ENCODE measurements at regions not wholly inside any gene's neighbourhood (a gene's known extent, or its start where the extent isn't known, plus 50 kb on each side); places are given as distances from the start of the nearest gene placed in this dataset.

- Histone ChIP-seq H3K36me3 (ENCODE audit: control insufficient read depth in 2 of 2, insufficient read depth in 2 of 2, low read length in 2 of 2) (no peaks in the 10 kb centered on the region), H3K4me1 (ENCODE audit: control insufficient read depth in 2 of 2, insufficient read depth in 2 of 2, low read length in 2 of 2) (no peaks in the 10 kb centered on the region), H3K27ac (ENCODE audit: low read depth in 2 of 2, low read length in 2 of 2) (no peak overlapping the region), H3K27me3 (ENCODE audit: control insufficient read depth in 2 of 2, insufficient read depth in 2 of 2, low read length in 2 of 2) (no peaks in the 10 kb centered on the region), H3K9ac (ENCODE audit: low read depth in 1 of 2, low read length in 2 of 2) (no peak overlapping the region), H3K4me3 (ENCODE audit: low read length in 2 of 2) (no peak overlapping the region), H3K9me3 (ENCODE audit: control insufficient read depth in 2 of 2, low read length in 2 of 2) (no peaks in the 10 kb centered on the region)
Observed at GRCh38 chr12:124641591-124641990, 74.2 kb upstream of the NCOR2 start.

- Histone ChIP-seq H3K9ac (ENCODE audit: low read depth in 1 of 2, low read length in 2 of 2) (no peak overlapping the region), H3K27me3 (ENCODE audit: control insufficient read depth in 2 of 2, insufficient read depth in 2 of 2, low read length in 2 of 2) (no peaks in the 10 kb centered on the region), H3K27ac (ENCODE audit: low read depth in 2 of 2, low read length in 2 of 2) (no peak overlapping the region), H3K4me1 (ENCODE audit: control insufficient read depth in 2 of 2, insufficient read depth in 2 of 2, low read length in 2 of 2) (no peaks in the 10 kb centered on the region), H3K4me3 (ENCODE audit: low read length in 2 of 2) (no peak overlapping the region), H3K9me3 (ENCODE audit: control insufficient read depth in 2 of 2, low read length in 2 of 2) (no peaks in the 10 kb centered on the region), H3K36me3 (ENCODE audit: control insufficient read depth in 2 of 2, insufficient read depth in 2 of 2, low read length in 2 of 2) (no peaks in the 10 kb centered on the region)
Observed at GRCh38 chr12:124640056-124640455, 72.6 kb upstream of the NCOR2 start.

- Histone ChIP-seq H3K27ac (ENCODE audit: low read depth in 2 of 2, low read length in 2 of 2) (no peak overlapping the region), H3K27me3 (ENCODE audit: control insufficient read depth in 2 of 2, insufficient read depth in 2 of 2, low read length in 2 of 2) (no peaks in the 10 kb centered on the region), H3K36me3 (ENCODE audit: control insufficient read depth in 2 of 2, insufficient read depth in 2 of 2, low read length in 2 of 2) (no peaks in the 10 kb centered on the region), H3K9ac (ENCODE audit: low read depth in 1 of 2, low read length in 2 of 2) (no peak overlapping the region), H3K9me3 (ENCODE audit: control insufficient read depth in 2 of 2, low read length in 2 of 2) (no peaks in the 10 kb centered on the region), H3K4me1 (ENCODE audit: control insufficient read depth in 2 of 2, insufficient read depth in 2 of 2, low read length in 2 of 2) (no peaks in the 10 kb centered on the region), H3K4me3 (ENCODE audit: low read length in 2 of 2) (no peak overlapping the region)
Observed at GRCh38 chr12:124639122-124639806, 71.9 kb upstream of the NCOR2 start.

GRCh38 chr12:124637581-124637981, 70.2 kb upstream of the NCOR2 start:
- Histone ChIP-seq H3K9me3 (ENCODE audit: control insufficient read depth in 2 of 2, low read length in 2 of 2) (no peaks in the 10 kb centered on the region), H3K27me3 (ENCODE audit: control insufficient read depth in 2 of 2, insufficient read depth in 2 of 2, low read length in 2 of 2) (no peaks in the 10 kb centered on the region), H3K4me3 (ENCODE audit: low read length in 2 of 2) (no peak overlapping the region), H3K9ac (ENCODE audit: low read depth in 1 of 2, low read length in 2 of 2) (no peak overlapping the region), H3K4me1 (ENCODE audit: control insufficient read depth in 2 of 2, insufficient read depth in 2 of 2, low read length in 2 of 2) (peaks cover 0 to 11% of the 10 kb centered on the region in 2 donors), H3K27ac (ENCODE audit: low read depth in 2 of 2, low read length in 2 of 2) (no peak overlapping the region), H3K36me3 (ENCODE audit: control insufficient read depth in 2 of 2, insufficient read depth in 2 of 2, low read length in 2 of 2) (no peaks in the 10 kb centered on the region)

GRCh38 chr12:124637163-124637562, 69.8 kb upstream of the NCOR2 start:
- Histone ChIP-seq H3K36me3 (ENCODE audit: control insufficient read depth in 2 of 2, insufficient read depth in 2 of 2, low read length in 2 of 2) (no peaks in the 10 kb centered on the region), H3K4me1 (ENCODE audit: control insufficient read depth in 2 of 2, insufficient read depth in 2 of 2, low read length in 2 of 2) (peaks cover 0 to 16% of the 10 kb centered on the region in 2 donors), H3K9ac (ENCODE audit: low read depth in 1 of 2, low read length in 2 of 2) (no peak overlapping the region), H3K27ac (ENCODE audit: low read depth in 2 of 2, low read length in 2 of 2) (no peak overlapping the region), H3K9me3 (ENCODE audit: control insufficient read depth in 2 of 2, low read length in 2 of 2) (no peaks in the 10 kb centered on the region), H3K4me3 (ENCODE audit: low read length in 2 of 2) (no peak overlapping the region), H3K27me3 (ENCODE audit: control insufficient read depth in 2 of 2, insufficient read depth in 2 of 2, low read length in 2 of 2) (no peaks in the 10 kb centered on the region)

GRCh38 chr12:124636138-124636978, 68.9 kb upstream of the NCOR2 start:
- H3K9ac ChIP-seq (ENCODE audit: low read depth in 1 of 2, low read length in 2 of 2): no peak overlapping the region
- peaks cover 0 to 17% of the 10 kb centered on the region in 2 donors for H3K4me1 ChIP-seq (ENCODE audit: control insufficient read depth in 2 of 2, insufficient read depth in 2 of 2, low read length in 2 of 2)
- H3K36me3 ChIP-seq (ENCODE audit: control insufficient read depth in 2 of 2, insufficient read depth in 2 of 2, low read length in 2 of 2): no peaks in the 10 kb centered on the region
- H3K9me3 ChIP-seq (ENCODE audit: control insufficient read depth in 2 of 2, low read length in 2 of 2): no peaks in the 10 kb centered on the region
- no peaks in the 10 kb centered on the region for H3K27me3 ChIP-seq (ENCODE audit: control insufficient read depth in 2 of 2, insufficient read depth in 2 of 2, low read length in 2 of 2)
- H3K4me3 ChIP-seq (ENCODE audit: low read length in 2 of 2): no peak overlapping the region
- H3K27ac ChIP-seq (ENCODE audit: low read depth in 2 of 2, low read length in 2 of 2): peak overlapping the region; percentile 4 to 28

GRCh38 chr12:124635316-124635715, 67.9 kb upstream of the NCOR2 start:
- H3K4me1 ChIP-seq (ENCODE audit: control insufficient read depth in 2 of 2, insufficient read depth in 2 of 2, low read length in 2 of 2): peaks cover 0 to 17% of the 10 kb centered on the region in 2 donors
- peak overlapping the region in 1 of 2 donors; percentile 35 for H3K9ac ChIP-seq (ENCODE audit: low read depth in 1 of 2, low read length in 2 of 2)
- no peak overlapping the region for H3K4me3 ChIP-seq (ENCODE audit: low read length in 2 of 2)
- H3K27me3 ChIP-seq (ENCODE audit: control insufficient read depth in 2 of 2, insufficient read depth in 2 of 2, low read length in 2 of 2): no peaks in the 10 kb centered on the region
- no peak overlapping the region for H3K27ac ChIP-seq (ENCODE audit: low read depth in 2 of 2, low read length in 2 of 2)
- no peaks in the 10 kb centered on the region for H3K9me3 ChIP-seq (ENCODE audit: control insufficient read depth in 2 of 2, low read length in 2 of 2)
- H3K36me3 ChIP-seq (ENCODE audit: control insufficient read depth in 2 of 2, insufficient read depth in 2 of 2, low read length in 2 of 2): no peaks in the 10 kb centered on the region

- Histone ChIP-seq H3K4me1 (ENCODE audit: control insufficient read depth in 2 of 2, insufficient read depth in 2 of 2, low read length in 2 of 2) (peaks cover 0 to 17% of the 10 kb centered on the region in 2 donors), H3K4me3 (ENCODE audit: low read length in 2 of 2) (peak overlapping the region in 1 of 2 donors; percentile 3), H3K9ac (ENCODE audit: low read depth in 1 of 2, low read length in 2 of 2) (no peak overlapping the region), H3K27me3 (ENCODE audit: control insufficient read depth in 2 of 2, insufficient read depth in 2 of 2, low read length in 2 of 2) (no peaks in the 10 kb centered on the region), H3K9me3 (ENCODE audit: control insufficient read depth in 2 of 2, low read length in 2 of 2) (no peaks in the 10 kb centered on the region), H3K36me3 (ENCODE audit: control insufficient read depth in 2 of 2, insufficient read depth in 2 of 2, low read length in 2 of 2) (no peaks in the 10 kb centered on the region), H3K27ac (ENCODE audit: low read depth in 2 of 2, low read length in 2 of 2) (peak overlapping the region; percentile 13 to 61)
Observed at GRCh38 chr12:124633365-124634362, 66.3 kb upstream of the NCOR2 start.

GRCh38 chr12:124632519-124632984, 65.1 kb upstream of the NCOR2 start:
- no peaks in the 10 kb centered on the region for H3K9me3 ChIP-seq (ENCODE audit: control insufficient read depth in 2 of 2, low read length in 2 of 2)
- peaks cover 0 to 17% of the 10 kb centered on the region in 2 donors for H3K4me1 ChIP-seq (ENCODE audit: control insufficient read depth in 2 of 2, insufficient read depth in 2 of 2, low read length in 2 of 2)
- no peaks in the 10 kb centered on the region for H3K36me3 ChIP-seq (ENCODE audit: control insufficient read depth in 2 of 2, insufficient read depth in 2 of 2, low read length in 2 of 2)
- no peak overlapping the region for H3K4me3 ChIP-seq (ENCODE audit: low read length in 2 of 2)
- H3K27me3 ChIP-seq (ENCODE audit: control insufficient read depth in 2 of 2, insufficient read depth in 2 of 2, low read length in 2 of 2): no peaks in the 10 kb centered on the region
- H3K27ac ChIP-seq (ENCODE audit: low read depth in 2 of 2, low read length in 2 of 2): peak overlapping the region; percentile 13 to 61
- peak overlapping the region in 1 of 2 donors; percentile 21 for H3K9ac ChIP-seq (ENCODE audit: low read depth in 1 of 2, low read length in 2 of 2)
